HUES64 (cell line): ENCODE measurements at regions not wholly inside any gene's neighbourhood (a gene's known extent, or its start where the extent isn't known, plus 50 kb on each side); places are given as distances from the start of the nearest gene placed in this dataset.

Experiments used
- H3K27ac ChIP-seq: 2 replicates; pipeline ENCODE4 v1.7.0; 2013; ENCODE audit warnings: low read depth, low read length, inconsistent platforms
- H3K27me3 ChIP-seq: 2 replicates; pipeline ENCODE4 v1.6.1; 2013; ENCODE audit warnings: mild to moderate bottlenecking, low read length; ENCODE audit not compliant: insufficient read depth
- H3K36me3 ChIP-seq: 2 replicates; pipeline ENCODE4 v1.6.1; 2013; ENCODE audit warnings: mild to moderate bottlenecking, low read length; ENCODE audit not compliant: insufficient read depth
- H3K4me1 ChIP-seq: 2 replicates; pipeline ENCODE4 v1.6.1; 2013; ENCODE audit warnings: mild to moderate bottlenecking, low read length, moderate library complexity; ENCODE audit not compliant: insufficient read depth
- H3K4me3 ChIP-seq: 2 replicates; pipeline ENCODE4 v1.5.1; 2013; ENCODE audit warnings: mild to moderate bottlenecking, low read length, moderate library complexity
- H3K9ac ChIP-seq: 2 replicates; pipeline ENCODE4 v1.6.1; 2013; ENCODE audit warnings: mild to moderate bottlenecking, low read depth, low read length
- H3K9me3 ChIP-seq: 2 replicates; pipeline ENCODE4 v1.6.1; 2013; ENCODE audit warnings: low read depth, low read length; ENCODE audit not compliant: insufficient read depth
- WGBS: fragments of 150-250, 120-280 bp; methylation state at CpG from one replicate; pipeline ENCODE4 v1.1.7; 2013; ENCODE audit warnings: missing lambda C conversion rate; 5-methylcytosine and 5-hydroxymethylcytosine counted together

DNA sequence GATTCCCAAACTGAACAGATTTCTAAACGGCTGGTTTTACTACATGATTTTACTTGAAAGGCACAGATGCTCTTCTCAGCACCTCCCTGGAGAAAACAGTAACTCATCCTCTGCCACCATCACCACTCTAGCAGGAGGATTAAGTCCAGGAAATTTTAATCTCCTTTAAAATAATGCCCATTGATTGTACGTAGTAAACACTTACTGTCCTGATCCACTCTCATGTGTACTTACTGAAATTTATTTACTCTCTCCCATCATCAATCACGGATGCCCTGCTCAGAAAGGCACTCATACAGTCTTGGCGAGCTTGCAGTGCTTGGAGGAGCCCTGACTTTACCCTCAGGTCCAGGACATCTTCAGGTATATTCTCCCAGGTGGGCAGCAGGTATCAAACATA lies 239.8 kb upstream of the EGLN3 start:
- H3K9me3 ChIP-seq, result no peaks in the 10 kb centered on the region
- no peak overlapping the region for H3K4me3 ChIP-seq
- no peak overlapping the region for H3K9ac ChIP-seq
- no peak overlapping the region for H3K27ac ChIP-seq
- H3K36me3 ChIP-seq, result no peaks in the 10 kb centered on the region
- 93% methylated on average over 4 of the region's 4 CpGs for WGBS
- H3K27me3 ChIP-seq, result no peaks in the 10 kb centered on the region
- H3K4me1 ChIP-seq, result no peaks in the 10 kb centered on the region

- Histone ChIP-seq H3K4me1 (no peaks in the 10 kb centered on the region), H3K27me3 (no peaks in the 10 kb centered on the region), H3K9ac (no peak overlapping the region), H3K36me3 (no peaks in the 10 kb centered on the region), H3K4me3 (no peak overlapping the region), H3K9me3 (no peaks in the 10 kb centered on the region), H3K27ac (no peak overlapping the region)
- WGBS, result 97% methylated on average over 3 of the region's 3 CpGs
These were observed 239.0 kb upstream of the EGLN3 start for GRCh38 chr14:34189866-34190265.

GRCh38 chr14:34187519-34188044 lies 236.7 kb upstream of the EGLN3 start:
- H3K4me3 ChIP-seq, result no peak overlapping the region
- no peaks in the 10 kb centered on the region for H3K4me1 ChIP-seq
- no peaks in the 10 kb centered on the region for H3K27me3 ChIP-seq
- no peaks in the 10 kb centered on the region for H3K36me3 ChIP-seq
- 95% methylated on average over 3 of the region's 3 CpGs for WGBS
- H3K9ac ChIP-seq, result no peak overlapping the region
- H3K9me3 ChIP-seq, result no peaks in the 10 kb centered on the region
- no peak overlapping the region for H3K27ac ChIP-seq

DNA sequence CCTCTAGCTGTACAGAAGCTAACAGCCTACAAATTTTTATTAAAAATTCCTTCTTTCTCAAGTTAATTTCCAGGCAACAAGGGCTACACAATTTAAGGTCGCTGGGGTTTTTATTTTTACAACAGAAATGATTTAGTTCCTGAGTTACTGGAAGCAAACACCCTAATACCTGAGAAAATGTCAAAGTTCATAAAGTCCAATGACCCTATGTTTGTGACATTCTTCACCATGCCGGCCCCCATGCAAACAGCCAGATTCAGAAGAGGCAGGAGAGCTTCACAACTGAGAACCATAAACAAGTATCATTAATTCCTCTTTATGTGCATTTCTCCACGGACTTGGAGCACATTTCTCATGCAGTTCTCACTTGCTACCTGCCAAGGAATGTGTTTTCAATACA lies 236.2 kb upstream of the EGLN3 start:
- Histone ChIP-seq H3K4me3 (no peak overlapping the region), H3K4me1 (no peaks in the 10 kb centered on the region), H3K36me3 (no peaks in the 10 kb centered on the region), H3K27me3 (no peaks in the 10 kb centered on the region), H3K9ac (no peak overlapping the region), H3K27ac (no peak overlapping the region), H3K9me3 (no peaks in the 10 kb centered on the region)
- 78% methylated on average over 3 of the region's 3 CpGs for WGBS

GRCh38 chr14:34184126-34184525 lies 233.3 kb upstream of the EGLN3 start:
- H3K4me1 ChIP-seq, result peaks cover 13% of the 10 kb centered on the region; the same call in 1 of the 2 replicates
- H3K9me3 ChIP-seq, result no peaks in the 10 kb centered on the region
- H3K4me3 ChIP-seq, result no peak overlapping the region
- no peak overlapping the region for H3K27ac ChIP-seq
- no peaks in the 10 kb centered on the region for H3K27me3 ChIP-seq
- no peaks in the 10 kb centered on the region for H3K36me3 ChIP-seq
- no peak overlapping the region for H3K9ac ChIP-seq
- 91% methylated on average over 2 of the region's 2 CpGs for WGBS

DNA sequence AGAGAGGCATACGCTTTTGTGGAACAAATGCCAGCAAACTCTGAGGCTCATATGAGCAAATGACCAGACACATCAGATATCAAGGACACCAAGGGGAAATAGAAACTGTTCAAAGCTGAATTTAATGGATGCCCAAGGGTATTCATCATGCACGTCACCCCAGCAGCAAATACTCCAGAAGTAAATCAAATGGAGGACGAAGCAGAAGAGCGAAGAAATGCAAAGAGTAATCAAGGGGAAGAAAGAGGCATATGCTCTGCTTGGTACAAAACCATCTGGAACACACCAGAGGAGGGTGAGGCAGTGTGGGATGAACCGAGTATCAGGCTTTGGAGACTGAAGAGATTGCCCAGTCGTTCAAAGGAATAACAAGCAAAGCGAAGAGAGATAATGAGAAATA lies 232.6 kb upstream of the EGLN3 start:
- Histone ChIP-seq H3K9ac (no peak overlapping the region), H3K27ac (no peak overlapping the region), H3K4me1 (peaks cover 13% of the 10 kb centered on the region; the same call in 1 of the 2 replicates), H3K36me3 (no peaks in the 10 kb centered on the region), H3K4me3 (no peak overlapping the region), H3K9me3 (no peaks in the 10 kb centered on the region), H3K27me3 (no peaks in the 10 kb centered on the region)
- 94% methylated on average over 7 of the region's 7 CpGs for WGBS

DNA sequence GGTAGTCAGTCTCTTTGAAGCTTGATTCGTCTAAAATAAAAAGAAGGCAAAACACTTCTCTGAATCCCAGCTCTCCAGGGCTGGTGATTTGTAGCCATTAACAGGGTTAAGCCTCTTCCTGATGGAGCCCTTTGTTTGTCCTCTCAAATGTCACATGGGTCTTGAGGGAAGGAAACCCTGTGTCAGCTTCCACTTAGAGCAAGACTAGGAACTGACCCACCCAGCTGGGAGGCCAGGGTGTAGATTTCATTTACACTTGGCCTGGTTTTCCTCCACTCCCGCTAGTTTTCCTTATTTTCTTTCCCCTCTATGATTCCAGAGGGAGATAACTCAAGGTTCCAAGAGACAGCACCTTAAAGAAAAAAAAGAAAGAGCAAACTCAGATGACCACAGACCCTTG lies 230.5 kb upstream of the EGLN3 start:
- Histone ChIP-seq H3K4me3 (no peak overlapping the region), H3K4me1 (peaks cover 13% of the 10 kb centered on the region; the same call in 1 of the 2 replicates), H3K36me3 (no peaks in the 10 kb centered on the region), H3K9me3 (no peaks in the 10 kb centered on the region), H3K27ac (no peak overlapping the region), H3K9ac (no peak overlapping the region), H3K27me3 (no peaks in the 10 kb centered on the region)
- 80% methylated on average over 2 of the region's 2 CpGs for WGBS

DNA sequence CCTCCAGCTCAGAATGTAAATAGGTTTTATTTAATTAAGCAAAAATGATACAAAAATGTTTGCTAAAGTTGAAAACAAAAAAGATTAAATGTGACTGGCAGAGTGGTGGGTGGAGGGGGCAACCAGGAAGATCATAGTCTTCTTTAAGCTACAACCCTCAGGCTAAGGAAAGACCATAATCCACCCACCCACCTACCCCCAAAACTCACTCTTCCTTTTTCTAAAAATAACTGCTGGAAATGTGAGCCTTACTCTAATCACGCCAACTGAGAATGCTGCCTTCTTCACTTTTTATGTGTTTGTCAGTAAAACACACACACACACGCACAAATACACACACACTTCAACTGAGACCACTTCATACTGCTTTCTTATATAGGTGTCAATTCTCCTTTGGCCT lies 230.0 kb upstream of the EGLN3 start:
- Histone ChIP-seq H3K4me1 (peaks cover 13% of the 10 kb centered on the region; the same call in 1 of the 2 replicates), H3K4me3 (no peak overlapping the region), H3K36me3 (no peaks in the 10 kb centered on the region), H3K9ac (no peak overlapping the region), H3K27ac (no peak overlapping the region), H3K9me3 (no peaks in the 10 kb centered on the region), H3K27me3 (no peaks in the 10 kb centered on the region)
- 86% methylated on average over 2 of the region's 2 CpGs for WGBS

DNA sequence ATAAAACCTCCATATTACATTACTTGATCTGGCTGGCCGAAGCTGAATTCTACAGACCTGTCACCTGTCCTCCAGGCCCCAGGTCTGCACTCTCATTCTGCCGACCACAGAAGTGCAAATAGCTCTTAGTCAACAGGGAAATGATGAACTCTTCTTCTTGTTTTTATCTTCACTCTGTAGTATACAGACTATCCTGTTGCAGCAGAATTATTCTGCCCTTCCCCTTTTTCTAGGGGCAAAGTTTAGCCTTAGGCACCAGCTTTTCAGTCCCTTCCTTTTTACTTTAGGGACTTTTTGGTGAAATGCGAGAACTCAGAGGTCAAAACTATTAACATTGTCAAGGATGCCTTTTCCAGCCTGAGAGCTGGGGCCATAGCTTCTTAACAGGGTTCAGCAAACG lies 229.6 kb upstream of the EGLN3 start:
- Histone ChIP-seq H3K9me3 (no peaks in the 10 kb centered on the region), H3K27me3 (no peaks in the 10 kb centered on the region), H3K4me3 (no peak overlapping the region), H3K4me1 (peaks cover 13% of the 10 kb centered on the region; the same call in 1 of the 2 replicates), H3K36me3 (no peaks in the 10 kb centered on the region), H3K9ac (no peak overlapping the region), H3K27ac (no peak overlapping the region)
- 74% methylated on average over 4 of the region's 4 CpGs for WGBS

GRCh38 chr14:34179727-34180126 lies 228.9 kb upstream of the EGLN3 start:
- Histone ChIP-seq H3K27me3 (no peaks in the 10 kb centered on the region), H3K9me3 (no peaks in the 10 kb centered on the region), H3K36me3 (no peaks in the 10 kb centered on the region), H3K27ac (no peak overlapping the region), H3K4me3 (no peak overlapping the region), H3K4me1 (peaks cover 13% of the 10 kb centered on the region; the same call in 1 of the 2 replicates), H3K9ac (no peak overlapping the region)
- 93% methylated on average over 1 of the region's 1 CpG for WGBS

DNA sequence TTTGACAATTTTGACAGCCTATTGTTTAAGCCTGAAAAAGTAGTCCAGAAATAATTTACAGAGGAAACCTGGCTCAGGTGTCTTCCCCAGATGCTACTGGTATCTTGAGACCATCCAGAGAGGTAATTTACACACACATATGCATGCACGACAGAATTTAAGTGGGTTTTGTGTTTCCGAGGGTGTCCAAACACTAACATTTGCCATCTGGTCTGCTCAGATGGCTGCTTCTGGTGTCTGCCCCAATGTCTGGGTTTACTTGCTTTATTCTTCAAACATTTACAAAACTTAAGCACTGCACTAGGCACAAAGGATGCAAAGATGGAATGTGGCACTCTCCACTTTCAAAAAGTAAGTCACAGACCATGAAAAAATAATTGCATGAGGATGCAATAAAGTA lies 226.6 kb upstream of the EGLN3 start:
- H3K4me1 ChIP-seq, result peaks cover 13% of the 10 kb centered on the region; the same call in 1 of the 2 replicates
- no peaks in the 10 kb centered on the region for H3K36me3 ChIP-seq
- no peaks in the 10 kb centered on the region for H3K27me3 ChIP-seq
- H3K4me3 ChIP-seq, result no peak overlapping the region
- H3K9ac ChIP-seq, result no peak overlapping the region
- 90% methylated on average over 2 of the region's 2 CpGs for WGBS
- H3K9me3 ChIP-seq, result no peaks in the 10 kb centered on the region
- no peak overlapping the region for H3K27ac ChIP-seq

DNA sequence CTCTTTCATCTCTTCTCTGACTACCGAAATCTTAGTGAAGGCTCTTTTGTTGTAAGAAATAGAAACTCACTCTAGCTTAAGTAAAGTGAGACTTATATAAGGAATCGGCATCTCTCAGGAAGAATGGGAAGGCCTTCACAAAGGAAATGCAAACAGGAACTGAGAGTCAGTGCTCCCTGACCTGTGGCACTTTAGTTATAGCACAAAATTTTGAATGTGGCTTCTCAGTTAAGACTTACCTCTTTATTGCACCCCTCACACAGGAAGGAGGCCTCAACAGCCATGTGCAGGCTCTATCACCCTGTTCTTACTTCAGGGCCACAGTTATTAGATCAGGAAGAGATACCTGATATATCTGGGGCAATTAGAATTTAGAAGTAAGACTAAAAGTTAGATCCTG lies 224.7 kb upstream of the EGLN3 start:
- no peak overlapping the region for H3K4me3 ChIP-seq
- H3K27me3 ChIP-seq, result no peaks in the 10 kb centered on the region
- H3K9ac ChIP-seq, result no peak overlapping the region
- H3K36me3 ChIP-seq, result no peaks in the 10 kb centered on the region
- 88% methylated on average over 2 of the region's 2 CpGs for WGBS
- H3K9me3 ChIP-seq, result no peaks in the 10 kb centered on the region
- H3K27ac ChIP-seq, result no peak overlapping the region
- H3K4me1 ChIP-seq, result 0 out of 2 replicates have a peak, but pooled peaks cover 7% of the 10 kb centered on the region
